GM18498 (cell line): ENCODE measurements at regions not wholly inside any gene's neighbourhood (a gene's known extent, or its start where the extent isn't known, plus 50 kb on each side); places are given as distances from the start of the nearest gene placed in this dataset.

Experiments used
- ATAC-seq: cut with Tn5 transposase; IDR thresholded peaks from one replicate; pipeline ENCODE4 v1.9.1; 2021; ENCODE audit warnings: mild to moderate bottlenecking, moderate library complexity; ENCODE audit not compliant: unreplicated experiment

- ATAC-seq: no peak
Observed at GRCh38 chr4:24476282-24476681, 108.1 kb downstream of the DHX15 start.

DNA sequence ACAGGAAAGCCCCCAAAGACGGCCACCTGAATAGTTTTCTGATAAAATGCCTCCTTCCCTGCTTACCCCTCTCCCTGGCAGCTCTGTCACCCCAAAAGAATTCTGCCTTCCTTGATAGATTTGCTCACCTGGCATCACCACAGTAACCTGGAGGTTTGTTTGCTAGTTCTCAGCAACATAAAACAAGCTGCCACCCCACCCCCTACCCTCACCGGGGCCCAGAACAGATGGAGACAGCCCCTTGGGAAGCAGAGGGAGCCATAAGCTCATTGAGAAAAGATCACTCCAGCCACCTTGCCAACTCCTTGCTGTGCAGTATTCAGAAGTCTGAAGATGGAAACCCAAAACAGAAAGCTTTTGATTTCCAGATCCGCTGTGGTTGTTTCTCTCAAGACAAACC, 108.6 kb downstream of the DHX15 start:
- no peak for ATAC-seq

DNA sequence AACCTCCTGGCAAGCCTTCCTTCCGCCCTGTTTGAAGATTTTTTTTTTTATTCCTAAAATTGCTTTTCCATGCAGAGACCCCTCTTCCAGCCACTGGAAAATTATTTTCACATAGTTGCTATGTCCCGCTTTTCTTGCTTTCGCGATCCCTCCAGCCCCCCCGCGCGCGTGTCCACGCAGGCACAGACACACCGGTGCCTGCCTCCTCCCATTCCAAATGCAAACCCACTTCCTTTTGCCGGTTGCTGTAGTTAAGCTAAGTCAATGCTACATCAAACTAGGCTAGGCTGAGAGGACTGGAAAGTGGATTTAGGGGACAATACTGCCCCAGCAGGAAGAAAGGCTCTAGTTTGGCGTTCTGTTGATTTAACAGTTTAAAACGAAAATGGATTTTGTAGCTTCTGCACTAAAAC, 111.0 kb downstream of the DHX15 start:
- ATAC-seq: no peak

- ATAC-seq: peak; percentile 78
Observed at GRCh38 chr4:24472514-24473308, 111.6 kb downstream of the DHX15 start.

DNA sequence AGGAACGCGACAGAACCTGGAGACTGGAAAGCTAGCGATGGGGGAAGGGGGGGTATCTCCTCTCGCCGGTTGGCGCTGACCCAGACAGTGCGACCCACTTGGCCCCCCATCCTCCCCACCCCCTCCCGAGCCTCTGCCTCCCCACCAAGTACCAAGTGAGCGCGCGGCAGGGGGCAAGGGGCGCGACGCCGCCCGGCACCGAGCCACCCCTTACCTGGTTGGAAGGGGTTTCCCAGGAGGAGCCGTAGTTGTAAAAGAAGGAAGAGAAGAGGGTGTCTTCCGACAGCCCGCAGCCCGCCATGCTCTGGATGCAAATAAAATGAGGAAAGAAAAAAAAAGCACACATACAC, 112.2 kb downstream of the DHX15 start:
- ATAC-seq: no peak

DNA sequence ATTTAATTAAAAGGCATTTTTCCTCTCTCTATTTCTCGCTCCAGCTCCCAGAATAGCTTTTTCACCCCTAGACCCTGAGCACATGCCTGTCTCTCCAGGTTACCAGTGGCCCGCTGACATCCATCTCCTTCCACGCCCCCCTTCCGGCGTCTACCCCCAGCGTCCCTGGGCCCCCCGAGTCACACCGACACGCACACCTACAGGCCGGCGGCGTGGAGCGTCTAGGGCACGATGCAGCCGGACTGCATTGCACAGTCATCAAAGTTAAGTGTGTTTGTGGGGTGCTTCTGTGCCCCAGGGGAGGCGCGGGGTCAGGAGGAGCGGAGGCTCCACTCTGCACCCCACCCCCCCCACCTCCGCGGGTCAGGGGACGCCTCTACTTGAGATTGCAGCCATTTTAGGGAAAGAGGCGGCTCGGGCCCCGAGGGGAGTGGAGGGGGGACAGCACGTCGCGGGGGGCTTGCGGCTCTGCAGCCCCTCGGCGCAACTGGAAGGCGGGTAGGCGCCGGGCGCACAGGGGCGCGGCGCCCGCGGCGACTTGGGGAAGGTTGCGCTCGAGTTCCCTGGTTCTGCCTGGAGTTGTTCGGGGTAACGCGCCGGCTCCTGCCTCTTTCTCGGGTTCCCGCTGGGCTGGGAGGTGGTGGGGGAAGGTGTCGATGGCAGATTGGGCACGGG, 112.7 kb downstream of the DHX15 start:
- no peak for ATAC-seq

- ATAC-seq: no peak
Observed at GRCh38 chr4:24470666-24471485, 113.5 kb downstream of the DHX15 start.

- no peak for ATAC-seq
Observed at GRCh38 chr4:24468071-24468470, 116.3 kb downstream of the DHX15 start.

- no peak for ATAC-seq
Observed at GRCh38 chr4:24464566-24464965, 119.8 kb downstream of the DHX15 start.

- ATAC-seq: no peak
Observed at GRCh38 chr4:24456431-24456830, 127.9 kb downstream of the DHX15 start.

- ATAC-seq: no peak
Observed at GRCh38 chr4:24453951-24454350, 130.4 kb downstream of the DHX15 start.

DNA sequence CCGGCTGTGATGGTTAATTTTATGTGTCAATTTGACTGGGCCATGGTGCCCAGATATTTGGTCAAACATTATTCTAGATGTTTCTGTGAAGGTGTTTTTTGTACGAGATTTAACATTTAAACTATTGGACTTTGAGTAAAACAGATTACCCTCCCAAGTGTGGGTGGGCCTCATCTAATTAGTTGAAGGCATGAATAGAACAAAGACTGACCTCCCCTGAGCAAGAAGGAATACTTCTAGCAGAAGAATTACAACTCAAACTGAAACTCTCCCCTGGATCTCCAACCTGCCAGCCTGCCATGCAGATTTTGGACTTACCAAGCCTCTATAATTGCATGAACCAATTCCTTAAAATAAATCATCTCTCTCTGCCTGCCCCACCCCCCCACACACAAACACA, 132.5 kb downstream of the DHX15 start:
- no peak for ATAC-seq

GRCh38 chr4:24443200-24443599, 141.2 kb downstream of the DHX15 start:
- no peak for ATAC-seq

DNA sequence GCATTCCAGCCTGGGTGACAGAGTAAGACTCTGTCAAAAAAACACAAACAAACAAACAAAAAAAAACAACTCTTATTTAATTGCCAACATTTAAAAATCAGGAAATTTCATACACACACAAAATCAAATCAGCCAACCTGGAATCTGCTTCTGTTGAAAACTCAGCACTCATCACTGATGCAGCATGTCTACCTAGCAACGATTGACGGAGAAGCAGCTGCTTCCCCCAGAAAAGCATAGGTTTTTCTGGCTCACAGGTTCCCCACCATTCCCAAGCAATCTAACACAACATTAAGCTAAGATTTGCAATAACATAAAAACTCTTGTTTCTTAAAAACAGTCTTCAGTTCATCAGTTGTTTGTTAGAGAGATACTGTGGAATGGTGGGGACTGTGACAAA, 143.6 kb downstream of the DHX15 start:
- ATAC-seq: no peak

DNA sequence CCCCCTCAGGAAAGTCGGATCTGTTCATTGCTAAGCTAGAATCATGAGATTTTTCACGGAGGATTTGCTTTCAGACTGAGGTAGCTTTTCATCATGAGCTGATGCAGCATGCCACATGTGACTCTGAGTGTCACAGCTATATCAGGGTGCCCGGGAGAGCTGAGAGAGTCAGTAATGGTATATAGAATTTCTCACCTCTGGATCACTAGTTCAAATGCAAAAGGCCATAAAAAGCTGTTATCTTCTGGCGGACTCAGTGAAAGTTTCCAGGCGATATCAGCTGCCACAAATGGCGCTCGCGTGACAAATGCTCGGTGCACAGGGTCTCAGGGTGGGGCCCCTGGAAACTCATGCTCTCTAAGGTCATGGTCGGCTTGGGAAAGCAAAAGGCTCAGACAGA, 150.1 kb downstream of the DHX15 start:
- ATAC-seq: no peak

DNA sequence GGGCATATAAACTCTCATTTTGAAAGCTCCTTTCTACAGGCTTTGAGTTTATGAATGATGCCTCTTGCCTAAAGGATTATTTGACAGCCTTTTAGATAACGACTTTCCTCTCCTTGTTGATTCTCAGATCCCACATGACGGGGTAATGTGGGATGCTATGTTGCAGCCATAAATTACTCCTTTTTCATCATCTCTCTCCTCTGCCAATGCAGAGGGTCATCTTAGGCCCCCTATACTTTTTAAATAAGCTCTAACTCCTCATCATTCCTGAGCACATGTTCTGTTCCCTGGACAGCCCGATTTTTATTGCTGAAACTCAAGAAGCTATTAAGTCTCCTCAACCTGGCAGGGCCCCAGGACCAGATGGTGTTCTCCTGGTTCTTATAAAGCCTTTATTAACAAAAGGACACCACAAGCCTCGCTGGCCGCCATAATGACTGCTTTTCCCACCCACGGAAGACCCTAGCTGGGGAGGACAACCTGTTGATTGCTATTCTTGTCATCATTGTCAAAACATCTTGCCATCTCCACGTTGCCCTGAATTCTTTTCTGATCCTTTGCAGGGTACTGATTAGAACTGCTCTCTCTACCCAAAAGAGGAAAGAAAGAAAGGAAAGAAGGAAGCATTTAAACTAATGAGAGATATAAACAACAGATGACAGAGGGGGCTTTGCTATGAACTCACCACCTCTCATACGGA, 150.7 kb downstream of the DHX15 start:
- ATAC-seq: no peak

- no peak for ATAC-seq
Observed at GRCh38 chr4:24428850-24429249, 155.5 kb downstream of the DHX15 start.

- ATAC-seq: no peak
Observed at GRCh38 chr4:24426557-24426956, 157.8 kb downstream of the DHX15 start.

DNA sequence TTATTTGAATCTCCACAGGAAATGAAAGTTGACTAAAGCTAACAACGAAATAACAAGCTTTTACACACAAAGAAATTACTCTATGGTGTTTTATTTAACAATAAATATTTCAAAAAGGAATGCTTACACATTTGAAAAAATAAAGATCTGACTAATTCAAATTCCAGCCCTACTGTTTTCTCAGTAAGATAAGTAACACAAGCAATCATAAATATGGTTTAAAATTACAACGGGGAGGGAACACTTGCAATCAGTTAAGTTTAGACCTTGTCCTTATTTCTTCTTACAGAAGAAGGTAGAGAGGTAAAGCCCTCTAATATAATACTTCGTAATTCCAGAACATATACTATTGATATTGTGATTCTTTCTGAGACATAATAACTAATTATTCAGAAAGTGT, 158.5 kb downstream of the DHX15 start:
- ATAC-seq: no peak

GRCh38 chr4:24423670-24424069, 160.7 kb downstream of the DHX15 start:
- ATAC-seq: no peak

- no peak for ATAC-seq
Observed at GRCh38 chr4:24422644-24423043, 161.7 kb downstream of the DHX15 start.
